GM12878 (cell line): ENCODE measurements at regions not wholly inside any gene's neighbourhood (a gene's known extent, or its start where the extent isn't known, plus 50 kb on each side); places are given as distances from the start of the nearest gene placed in this dataset.

Experiments used
- ATAC-seq: fragments of 200-7000 bp; cut with Tn5 transposase; 3 replicates; pipeline ENCODE4 v1.9.1; 2020; ENCODE audit warnings: mild to moderate bottlenecking, moderate library complexity
- BruUV-seq: library from RNA; stranded (reverse); fragments of 400-500 nt; replicated peaks from 2 replicates; lab custom pipeline; 2021; lab: Mats Ljungman, UMichigan
- CTCF ChIA-PET: fragments of 300-600 bp; sonication (Branson Sonifier 250); formaldehyde crosslinking; extraction: SDS; loops from one replicate; lab custom pipeline; 2021; ENCODE audit warnings: inconsistent platforms; lab: Yijun Ruan, JAX
- POLR2A ChIA-PET: fragments of 350-600 bp; formaldehyde crosslinking; extraction: SDS; loops from one replicate; lab custom pipeline; 2021; ENCODE audit warnings: inconsistent platforms; lab: Charles Lee
- RAD21 ChIA-PET: fragments of 300-600 bp; sonication (Branson Sonifier 250); formaldehyde crosslinking; loops from one replicate; lab custom pipeline; 2023; ENCODE audit warnings: antibody characterized with exemption; ENCODE audit not compliant: unreplicated experiment; lab: Charles Lee
- SMC1A ChIA-PET: fragments of 300-600 bp; sonication (Branson Sonifier 250); formaldehyde crosslinking; loops from one replicate; lab custom pipeline; 2023; ENCODE audit not compliant: unreplicated experiment, uncharacterized antibody; lab: Charles Lee
- DNase-seq: peaks from one replicate; pipeline ENCODE4 v3.0.0-alpha.2; 2011; ENCODE audit warnings: low read depth, low spot score
- FAIRE-seq: peaks from 3 replicates; lab custom pipeline; 2011; peaks lifted over from hg19 to GRCh38; lab: Jason Lieb, UNC
- H2AFZ ChIP-seq: 2 replicates; pipeline ENCODE4 v1.6.0; 2011; ENCODE audit warnings: low read depth, low read length, control low read depth; ENCODE audit not compliant: control insufficient read depth
- H3K27ac ChIP-seq: 2 replicates; pipeline ENCODE4 v1.5.1; 2011; ENCODE audit warnings: control low read depth; ENCODE audit not compliant: control insufficient read depth, insufficient read depth
- H3K27me3 ChIP-seq, 2 experiments: replicated peaks in 1 of 2; 2 replicates each; pipeline versions ENCODE4 v1.6.0 to v1.6.1; 2011; ENCODE audit warnings: low read length in 1 of 2; ENCODE audit not compliant: control insufficient read depth in 2 of 2, insufficient read depth in 2 of 2
- H3K36me3 ChIP-seq, 2 experiments: 2 replicates each; pipeline ENCODE4 v1.5.1; 2011; ENCODE audit warnings: low read length in 1 of 2; ENCODE audit not compliant: control insufficient read depth in 2 of 2, insufficient read depth in 2 of 2
- H3K4me1 ChIP-seq: 2 replicates; pipeline ENCODE4 v1.6.1; 2011; ENCODE audit warnings: mild to moderate bottlenecking, low read length, moderate library complexity, mixed read lengths; ENCODE audit not compliant: control insufficient read depth, insufficient read depth
- H3K4me2 ChIP-seq: 2 replicates; pipeline ENCODE4 v1.6.0; 2011; ENCODE audit warnings: control low read depth; ENCODE audit not compliant: control insufficient read depth, insufficient read depth
- H3K4me3 ChIP-seq: fragments of 200-600 bp; sonication (generic); 2 replicates; pipeline ENCODE4 v1.5.1; 2016
- H3K79me2 ChIP-seq: 2 replicates; pipeline ENCODE4 v1.6.0; 2011; ENCODE audit warnings: low read length; ENCODE audit not compliant: control insufficient read depth, insufficient read depth
- H3K9ac ChIP-seq: 2 replicates; pipeline ENCODE4 v1.8.0; 2011; ENCODE audit warnings: low read length, control low read depth, mixed read lengths; ENCODE audit not compliant: control insufficient read depth, insufficient read depth
- H3K9me3 ChIP-seq: replicated peaks from 3 replicates; pipeline ENCODE4 v1.5.1; 2011; ENCODE audit warnings: mild to moderate bottlenecking, low read length; ENCODE audit not compliant: control insufficient read depth, insufficient read depth
- H4K20me1 ChIP-seq: 2 replicates; pipeline ENCODE4 v1.6.0; 2011; ENCODE audit not compliant: control insufficient read depth, insufficient read depth
- POU2F2 ChIP-seq: IDR thresholded peaks from 3 replicates; pipeline ENCODE4 v1.6.1; 2011; ENCODE audit warnings: low read depth, mild to moderate bottlenecking, low read length, borderline replicate concordance
- REST ChIP-seq: IDR thresholded peaks from 2 replicates; pipeline ENCODE4 v1.6.1; 2012; ENCODE audit warnings: mild to moderate bottlenecking, low read depth, low read length
- RUNX3 ChIP-seq: IDR thresholded peaks from 2 replicates; pipeline ENCODE4 v1.6.1; 2012; ENCODE audit warnings: low read length, inconsistent platforms
- SREBF2 ChIP-seq: IDR thresholded peaks from 2 replicates; pipeline ENCODE4 v1.6.1; 2012; ENCODE audit warnings: mild to moderate bottlenecking, low read length
- TCF12 ChIP-seq: IDR thresholded peaks from 2 replicates; pipeline ENCODE4 v1.6.1; 2011; ENCODE audit warnings: low read depth, mild to moderate bottlenecking, low read length
- ZBTB11 ChIP-seq: fragments of 450-650 bp; formaldehyde crosslinking; IDR thresholded peaks from 2 replicates; pipeline ENCODE4 v1.5.0; 2022; ENCODE audit warnings: mild to moderate bottlenecking, missing genetic modification characterization
- ZBTB4 ChIP-seq: fragments of 450-650 bp; formaldehyde crosslinking; IDR thresholded peaks from 2 replicates; pipeline ENCODE4 v1.4.0; 2022; ENCODE audit warnings: mild to moderate bottlenecking, moderate library complexity
- WGBS: methylation state at CpG from one replicate; pipeline ENCODE4 v1.1.6; 2016; ENCODE audit warnings: low lambda C conversion rate; ENCODE audit not compliant: insufficient replicate concordance, insufficient coverage; ENCODE audit errors: missing lambda C conversion rate; 5-methylcytosine and 5-hydroxymethylcytosine counted together
- in situ Hi-C: fragments of 300-500 bp; cut with MboI; formaldehyde crosslinking; loops from 9 replicates; pipeline ENCODE4 v1.14.3; 2018; ENCODE audit warnings: mixed read lengths
- intact Hi-C: fragments of 100-400 bp; cut with micrococcal nuclease; formaldehyde crosslinking; loops from one replicate; pipeline ENCODE4 v1.14.2; 2022; ENCODE audit not compliant: unreplicated experiment

- no peak for FAIRE-seq
- H3K4me3 ChIP-seq: no peak overlapping the region
- H4K20me1 ChIP-seq: no peaks in the 10 kb centered on the region
- no TSS peak for BruUV-seq
- no peak overlapping the region for H2AFZ ChIP-seq
- H3K4me2 ChIP-seq: no peak overlapping the region
- CTCF ChIA-PET: no interaction called here
- SMC1A ChIA-PET: interaction anchor here (1.3 kb wide), 1 partner anchor 16 kb away, joined by 3 read pairs; no protein-coding TSS in a partner anchor
- H3K27ac ChIP-seq: no peak overlapping the region
- no peaks in the 10 kb centered on the region for H3K4me1 ChIP-seq
- intact Hi-C loops: no loop called here
- H3K79me2 ChIP-seq: no peaks in the 10 kb centered on the region
- no peaks in the 10 kb centered on the region for H3K36me3 ChIP-seq
- TF ChIP-seq REST (no peak), TCF12 (no peak), ZBTB4 (CRISPR knock-in tag) (no peak), ZBTB11 (no peak), RUNX3 (peak; percentile 38; the same call in 1 of the 2 replicates), POU2F2 (no peak), SREBF2 (no peak)
- POLR2A ChIA-PET: no interaction called here
- DNase-seq: no peak
- H3K9ac ChIP-seq: no peak overlapping the region
- H3K9me3 ChIP-seq: no peaks in the 10 kb centered on the region
- in situ Hi-C loops: no loop called here
- no peak for ATAC-seq
- RAD21 ChIA-PET: interaction anchor here (0.8 kb wide), 1 partner anchor 14 kb away, joined by 3 read pairs; no protein-coding TSS in a partner anchor
- H3K27me3 ChIP-seq: no peaks in the 10 kb centered on the region
- WGBS: 2% methylated on average over 3 of the region's 3 CpGs
Observed at GRCh38 chr14:39628087-39628486, 195.9 kb upstream of the FBXO33 start.
